ENCODE measurements at regions not wholly inside any gene's neighbourhood (a gene's known extent, or its start where the extent isn't known, plus 50 kb on each side); places are given as distances from the start of the nearest gene placed in this dataset.

GRCh38 chr15:98447069-98447468, 201.3 kb upstream of the IGF1R start:
- TF ChIP-seq POLR2A (IDR thresholded peaks at IDR 0.05; ENCODE audit: low read length), result no peak
- TF ChIP-seq MAFK (IDR thresholded peaks at IDR 0.05; ENCODE audit: partially characterized antibody), result no peak
- no peak for TF ChIP-seq JUN (IDR thresholded peaks at IDR 0.05)
- TF ChIP-seq CHD2 (IDR thresholded peaks at IDR 0.05; ENCODE audit: low read length, partially characterized antibody), result no peak
- no peak for TF ChIP-seq RAD21 (conservative IDR thresholded peaks at IDR 0.05 in 1 of 2, IDR thresholded peaks at IDR 0.05 in 1 of 2)

Data from A549 (cell line).